Chondrocyte (in vitro differentiated cells): ENCODE measurements at regions not wholly inside any gene's neighbourhood (a gene's known extent, or its start where the extent isn't known, plus 50 kb on each side); places are given as distances from the start of the nearest gene placed in this dataset.

Experiments used
- DNase-seq: peaks from one replicate; pipeline ENCODE4 v3.0.0; 2021; ENCODE audit warnings: mixed read lengths, low spot score
- H3K27ac Mint-ChIP-seq: one replicate; pipeline ENCODE4 v1.8.0; 2021; ENCODE audit warnings: mild to moderate bottlenecking, moderate library complexity, mixed read lengths; ENCODE audit not compliant: unreplicated experiment
- H3K27me3 Mint-ChIP-seq: 2 replicates; pipeline ENCODE4 v1.8.0; 2021; ENCODE audit warnings: low read depth, mixed read lengths
- H3K36me3 Mint-ChIP-seq: 2 replicates; pipeline ENCODE4 v1.8.0; 2021; ENCODE audit warnings: low read depth, mixed read lengths
- H3K4me1 Mint-ChIP-seq: 2 replicates; pipeline ENCODE4 v1.8.0; 2021; ENCODE audit warnings: low read depth, mild to moderate bottlenecking, mixed read lengths
- H3K4me3 Mint-ChIP-seq: one replicate; pipeline ENCODE4 v1.8.0; 2021; ENCODE audit warnings: mild to moderate bottlenecking, moderate library complexity, mixed read lengths; ENCODE audit not compliant: unreplicated experiment
- H3K9me3 Mint-ChIP-seq: 2 replicates; pipeline ENCODE4 v1.8.0; 2021; ENCODE audit warnings: low read depth, mixed read lengths
- TF ChIP-seq, protein P1 (sequence below): fragments of 200-600 bp; sonication (generic); IDR thresholded peaks from 2 replicates; pipeline ENCODE4 v1.5.0; 2021; ENCODE audit warnings: antibody characterized with exemption, mild to moderate bottlenecking, moderate library complexity

DNA sequence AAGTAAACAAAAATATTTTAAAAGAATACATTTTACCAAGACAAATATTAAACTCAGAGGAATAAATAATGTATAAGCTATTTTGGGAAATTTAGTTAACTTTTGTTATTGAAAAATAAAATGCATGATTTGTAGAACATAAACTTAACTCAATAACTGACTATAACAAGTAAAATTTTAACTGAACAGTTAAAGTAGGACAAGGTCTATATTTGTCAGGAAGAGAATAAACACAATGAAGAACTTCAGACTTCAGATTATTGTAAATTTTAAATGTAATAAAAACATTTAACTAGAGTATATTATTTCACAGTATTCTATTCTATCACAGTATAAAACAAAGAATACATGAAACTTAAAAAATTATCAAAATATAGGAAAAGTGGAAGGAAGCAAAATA, 948.8 kb upstream of the USP15 start:
- peaks cover 10% of the 10 kb centered on the region for H3K9me3 Mint-ChIP-seq
- H3K36me3 Mint-ChIP-seq = no peaks in the 10 kb centered on the region
- H3K27me3 Mint-ChIP-seq = no peaks in the 10 kb centered on the region
- TF ChIP-seq, protein P1, sequence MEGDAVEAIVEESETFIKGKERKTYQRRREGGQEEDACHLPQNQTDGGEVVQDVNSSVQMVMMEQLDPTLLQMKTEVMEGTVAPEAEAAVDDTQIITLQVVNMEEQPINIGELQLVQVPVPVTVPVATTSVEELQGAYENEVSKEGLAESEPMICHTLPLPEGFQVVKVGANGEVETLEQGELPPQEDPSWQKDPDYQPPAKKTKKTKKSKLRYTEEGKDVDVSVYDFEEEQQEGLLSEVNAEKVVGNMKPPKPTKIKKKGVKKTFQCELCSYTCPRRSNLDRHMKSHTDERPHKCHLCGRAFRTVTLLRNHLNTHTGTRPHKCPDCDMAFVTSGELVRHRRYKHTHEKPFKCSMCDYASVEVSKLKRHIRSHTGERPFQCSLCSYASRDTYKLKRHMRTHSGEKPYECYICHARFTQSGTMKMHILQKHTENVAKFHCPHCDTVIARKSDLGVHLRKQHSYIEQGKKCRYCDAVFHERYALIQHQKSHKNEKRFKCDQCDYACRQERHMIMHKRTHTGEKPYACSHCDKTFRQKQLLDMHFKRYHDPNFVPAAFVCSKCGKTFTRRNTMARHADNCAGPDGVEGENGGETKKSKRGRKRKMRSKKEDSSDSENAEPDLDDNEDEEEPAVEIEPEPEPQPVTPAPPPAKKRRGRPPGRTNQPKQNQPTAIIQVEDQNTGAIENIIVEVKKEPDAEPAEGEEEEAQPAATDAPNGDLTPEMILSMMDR = no peak
- H3K4me3 Mint-ChIP-seq = no peak overlapping the region
- H3K4me1 Mint-ChIP-seq = no peaks in the 10 kb centered on the region
- H3K27ac Mint-ChIP-seq = no peak overlapping the region
- no peak for DNase-seq

- Mint-ChIP-seq H3K27ac (no peak overlapping the region), H3K9me3 (no peaks in the 10 kb centered on the region), H3K4me3 (no peak overlapping the region), H3K27me3 (no peaks in the 10 kb centered on the region), H3K4me1 (no peaks in the 10 kb centered on the region), H3K36me3 (no peaks in the 10 kb centered on the region)
- TF ChIP-seq, protein P1 = no peak
- DNase-seq = no peak
Observed at GRCh38 chr12:61348871-61349270, 911.3 kb upstream of the USP15 start.

DNA sequence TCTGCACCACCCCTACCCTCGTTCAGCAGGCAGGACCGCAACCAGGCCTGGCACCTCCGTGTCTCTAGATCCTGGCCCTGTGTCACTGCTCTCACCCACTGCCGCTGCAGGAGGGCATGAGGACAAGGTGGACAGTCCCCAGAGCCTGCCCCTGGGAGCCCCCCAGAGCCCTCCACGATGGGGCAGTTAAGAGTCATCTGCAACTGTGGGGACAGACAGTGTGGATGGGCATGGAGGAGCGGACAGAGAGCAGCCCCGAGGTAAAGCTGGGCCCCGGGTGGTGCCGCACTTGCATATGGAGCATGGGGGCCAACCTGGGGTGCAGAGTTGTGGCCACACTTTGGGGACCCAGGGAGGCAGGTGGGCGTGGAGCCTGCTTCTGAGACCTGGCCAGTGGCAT, 905.1 kb upstream of the USP15 start:
- TF ChIP-seq, protein P1 = no peak
- Mint-ChIP-seq H3K9me3 (no peaks in the 10 kb centered on the region), H3K27me3 (no peaks in the 10 kb centered on the region), H3K4me3 (no peak overlapping the region), H3K27ac (no peak overlapping the region), H3K4me1 (no peaks in the 10 kb centered on the region), H3K36me3 (no peaks in the 10 kb centered on the region)
- peak; percentile 89 for DNase-seq

DNA sequence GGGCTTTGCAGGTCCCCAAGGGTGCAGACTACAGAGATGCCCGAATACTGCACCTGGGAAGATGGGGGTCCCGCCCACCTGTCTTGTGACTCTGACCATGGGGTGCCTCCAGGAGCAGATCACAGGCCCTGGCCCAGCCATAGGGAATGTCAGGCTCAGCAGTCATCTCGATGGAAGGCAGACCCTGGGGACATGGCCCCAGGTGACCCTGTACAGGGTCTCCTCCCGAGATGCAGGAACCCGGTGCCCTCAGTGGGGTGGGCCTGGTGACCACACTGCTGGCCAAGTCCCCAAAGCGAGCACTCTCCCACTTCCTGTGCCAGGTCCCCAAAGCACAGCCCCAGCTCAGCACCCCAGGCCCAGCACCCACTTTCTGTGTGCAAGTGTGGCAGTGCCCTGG, 903.7 kb upstream of the USP15 start:
- TF ChIP-seq, protein P1 = no peak
- no peak overlapping the region for H3K27ac Mint-ChIP-seq
- H3K4me3 Mint-ChIP-seq = no peak overlapping the region
- no peaks in the 10 kb centered on the region for H3K4me1 Mint-ChIP-seq
- H3K36me3 Mint-ChIP-seq = no peaks in the 10 kb centered on the region
- H3K9me3 Mint-ChIP-seq = no peaks in the 10 kb centered on the region
- peak; percentile 73 for DNase-seq
- H3K27me3 Mint-ChIP-seq = no peaks in the 10 kb centered on the region

GRCh38 chr12:61357496-61357895, 902.7 kb upstream of the USP15 start:
- Mint-ChIP-seq H3K27me3 (no peaks in the 10 kb centered on the region), H3K4me1 (no peaks in the 10 kb centered on the region), H3K27ac (no peak overlapping the region), H3K9me3 (no peaks in the 10 kb centered on the region), H3K4me3 (no peak overlapping the region), H3K36me3 (no peaks in the 10 kb centered on the region)
- TF ChIP-seq, protein P1 = no peak
- no peak for DNase-seq
